Activated CD8-positive, alpha-beta T cell treated with anti-CD3 and anti-CD28 coated beads, Interleukin-2, amount 10 ng/mL, durations not matched to agents 7 days and 5 days (primary cell): ENCODE measurements at regions not wholly inside any gene's neighbourhood (a gene's known extent, or its start where the extent isn't known, plus 50 kb on each side); places are given as distances from the start of the nearest gene placed in this dataset.
"Not testable (repeated sequence)": the region's sequence is repeated elsewhere in the genome, so short reads cannot be mapped to it uniquely, and the experiment has no call there.

Experiments
- ATAC-seq: fragments of 150-1000 bp; cut with Tn5 transposase; one replicate; pipeline ENCODE4 v1.10.0; 2021; ENCODE audit warnings: moderate library complexity
- CTCF ChIA-PET: fragments of 350-600 bp; sonication (Branson Sonifier 250); formaldehyde crosslinking; loops from one replicate; lab custom pipeline; 2021; ENCODE audit warnings: antibody characterized with exemption; lab: Charles Lee
- POLR2A ChIA-PET: fragments of 350-600 bp; sonication (Branson Sonifier 250); formaldehyde crosslinking; loops from one replicate; lab custom pipeline; 2021; ENCODE audit warnings: antibody characterized with exemption; lab: Charles Lee
- DNase-seq: peaks from one replicate; pipeline ENCODE4 v3.0.0-alpha.2; 2020
- H3K27ac Mint-ChIP-seq: one replicate; pipeline ENCODE4 v1.8.0; 2021; ENCODE audit warnings: mild to moderate bottlenecking, mixed read lengths
- H3K27me3 Mint-ChIP-seq: one replicate; pipeline ENCODE4 v1.8.0; 2021; ENCODE audit warnings: low read depth, mixed read lengths
- H3K36me3 Mint-ChIP-seq: one replicate; pipeline ENCODE4 v1.8.0; 2021; ENCODE audit warnings: low read depth, mixed read lengths
- H3K4me1 Mint-ChIP-seq: one replicate; pipeline ENCODE4 v1.8.0; 2021; ENCODE audit warnings: low read depth, mixed read lengths
- H3K4me3 Mint-ChIP-seq: one replicate; pipeline ENCODE4 v1.8.0; 2021; ENCODE audit warnings: mild to moderate bottlenecking, mixed read lengths
- H3K9me3 Mint-ChIP-seq: one replicate; pipeline ENCODE4 v1.8.0; 2022; ENCODE audit warnings: mixed read lengths; ENCODE audit not compliant: insufficient read depth

GRCh38 chr5:120164037-120164436 is 300.1 kb upstream of the PRR16 start:
- peaks cover 3% of the 10 kb centered on the region for H3K9me3 Mint-ChIP-seq
- CTCF ChIA-PET = no interaction called here

GRCh38 chr5:120164986-120165385 is 299.1 kb upstream of the PRR16 start:
- ChIA-PET CTCF (no interaction called here), POLR2A (no interaction called here)
- ATAC-seq = no peak
- DNase-seq = no peak
- Mint-ChIP-seq H3K9me3 (peaks cover 3% of the 10 kb centered on the region), H3K27ac (no peak overlapping the region), H3K4me3 (no peak overlapping the region), H3K27me3 (no peaks in the 10 kb centered on the region), H3K4me1 (no peaks in the 10 kb centered on the region), H3K36me3 (no peaks in the 10 kb centered on the region)

More at GRCh38 chr5:120164037-120164436, 300.1 kb upstream of the PRR16 start:
- Mint-ChIP-seq H3K4me1 (no peaks in the 10 kb centered on the region), H3K27me3 (no peaks in the 10 kb centered on the region), H3K27ac (no peak overlapping the region), H3K4me3 (no peak overlapping the region), H3K36me3 (no peaks in the 10 kb centered on the region)
- no peak for DNase-seq
- POLR2A ChIA-PET = no interaction called here
- no peak for ATAC-seq

- Mint-ChIP-seq H3K4me3 (no peak overlapping the region), H3K4me1 (no peaks in the 10 kb centered on the region), H3K27me3 (no peaks in the 10 kb centered on the region), H3K36me3 (no peaks in the 10 kb centered on the region), H3K27ac (no peak overlapping the region), H3K9me3 (no peaks in the 10 kb centered on the region)
- POLR2A ChIA-PET = no interaction called here
- CTCF ChIA-PET = no interaction called here
- DNase-seq = no peak
- no peak for ATAC-seq
Measured at GRCh38 chr5:120173125-120173524, 291.0 kb upstream of the PRR16 start.

GRCh38 chr5:120174089-120174488 is 290.0 kb upstream of the PRR16 start:
- Mint-ChIP-seq H3K27ac (no peak overlapping the region), H3K36me3 (no peaks in the 10 kb centered on the region), H3K4me1 (no peaks in the 10 kb centered on the region), H3K4me3 (no peak overlapping the region), H3K27me3 (no peaks in the 10 kb centered on the region), H3K9me3 (no peaks in the 10 kb centered on the region)
- CTCF ChIA-PET = no interaction called here
- POLR2A ChIA-PET = no interaction called here
- ATAC-seq = no peak
- no peak for DNase-seq

- ATAC-seq, H3K27me3 Mint-ChIP-seq, POLR2A ChIA-PET, H3K27ac Mint-ChIP-seq, H3K36me3 Mint-ChIP-seq, H3K9me3 Mint-ChIP-seq, H3K4me1 Mint-ChIP-seq, H3K4me3 Mint-ChIP-seq, CTCF ChIA-PET, DNase-seq: not testable (repeated sequence)
Measured at GRCh38 chr5:120181238-120181637, 282.9 kb upstream of the PRR16 start.

GRCh38 chr5:120194650-120195049 is 269.4 kb upstream of the PRR16 start:
- H3K27me3 Mint-ChIP-seq, ATAC-seq, POLR2A ChIA-PET, H3K27ac Mint-ChIP-seq, H3K4me3 Mint-ChIP-seq, CTCF ChIA-PET, H3K4me1 Mint-ChIP-seq, H3K36me3 Mint-ChIP-seq, H3K9me3 Mint-ChIP-seq, DNase-seq: not testable (repeated sequence)

- ATAC-seq (no peak), DNase-seq (no peak)
- ChIA-PET POLR2A (no interaction called here), CTCF (no interaction called here)
- Mint-ChIP-seq H3K27me3 (no peaks in the 10 kb centered on the region), H3K27ac (no peak overlapping the region), H3K4me3 (no peak overlapping the region), H3K9me3 (no peaks in the 10 kb centered on the region), H3K36me3 (no peaks in the 10 kb centered on the region), H3K4me1 (no peaks in the 10 kb centered on the region)
Measured at GRCh38 chr5:120199559-120199958, 264.5 kb upstream of the PRR16 start.

- H3K36me3 Mint-ChIP-seq = no peaks in the 10 kb centered on the region
- no peaks in the 10 kb centered on the region for H3K27me3 Mint-ChIP-seq
- no peak for ATAC-seq
- ChIA-PET POLR2A (no interaction called here), CTCF (no interaction called here)
- no peak overlapping the region for H3K4me3 Mint-ChIP-seq
- no peak for DNase-seq
- H3K27ac Mint-ChIP-seq = no peak overlapping the region
- peaks cover 3% of the 10 kb centered on the region for H3K9me3 Mint-ChIP-seq
- no peaks in the 10 kb centered on the region for H3K4me1 Mint-ChIP-seq
Measured at GRCh38 chr5:120207129-120207528, 257.0 kb upstream of the PRR16 start.

GRCh38 chr5:120217001-120217400 is 247.1 kb upstream of the PRR16 start:
- Mint-ChIP-seq H3K4me1 (no peaks in the 10 kb centered on the region), H3K36me3 (no peaks in the 10 kb centered on the region), H3K4me3 (no peak overlapping the region), H3K9me3 (no peaks in the 10 kb centered on the region), H3K27me3 (no peaks in the 10 kb centered on the region), H3K27ac (no peak overlapping the region)
- DNase-seq (no peak), ATAC-seq (no peak)
- CTCF ChIA-PET = no interaction called here
- POLR2A ChIA-PET = no interaction called here

GRCh38 chr5:120219988-120220387 is 244.1 kb upstream of the PRR16 start:
- H3K4me1 Mint-ChIP-seq = no peaks in the 10 kb centered on the region
- peaks cover 6% of the 10 kb centered on the region for H3K9me3 Mint-ChIP-seq
- no peaks in the 10 kb centered on the region for H3K27me3 Mint-ChIP-seq
- ATAC-seq (no peak), DNase-seq (no peak)
- H3K36me3 Mint-ChIP-seq = no peaks in the 10 kb centered on the region
- ChIA-PET CTCF (no interaction called here), POLR2A (no interaction called here)
- no peak overlapping the region for H3K4me3 Mint-ChIP-seq
- no peak overlapping the region for H3K27ac Mint-ChIP-seq

GRCh38 chr5:120225524-120225923 is 238.6 kb upstream of the PRR16 start:
- no peak overlapping the region for H3K27ac Mint-ChIP-seq
- H3K9me3 Mint-ChIP-seq = peaks cover 6% of the 10 kb centered on the region
- CTCF ChIA-PET = no interaction called here
- POLR2A ChIA-PET = no interaction called here
- no peaks in the 10 kb centered on the region for H3K27me3 Mint-ChIP-seq
- no peaks in the 10 kb centered on the region for H3K36me3 Mint-ChIP-seq
- DNase-seq (no peak), ATAC-seq (no peak)
- no peak overlapping the region for H3K4me3 Mint-ChIP-seq
- H3K4me1 Mint-ChIP-seq = no peaks in the 10 kb centered on the region

GRCh38 chr5:120228262-120229031 is 235.7 kb upstream of the PRR16 start:
- no peak for ATAC-seq
- ChIA-PET POLR2A (no interaction called here), CTCF (no interaction called here)
- peaks cover 3% of the 10 kb centered on the region for H3K9me3 Mint-ChIP-seq
- no peak overlapping the region for H3K4me3 Mint-ChIP-seq
- no peaks in the 10 kb centered on the region for H3K4me1 Mint-ChIP-seq
- H3K27ac Mint-ChIP-seq = no peak overlapping the region
- H3K27me3 Mint-ChIP-seq = no peaks in the 10 kb centered on the region
- H3K36me3 Mint-ChIP-seq = no peaks in the 10 kb centered on the region
- no peak for DNase-seq

- Mint-ChIP-seq H3K27ac (no peak overlapping the region), H3K9me3 (no peaks in the 10 kb centered on the region), H3K4me3 (no peak overlapping the region), H3K27me3 (no peaks in the 10 kb centered on the region), H3K36me3 (no peaks in the 10 kb centered on the region), H3K4me1 (no peaks in the 10 kb centered on the region)
- POLR2A ChIA-PET = no interaction called here
- CTCF ChIA-PET = no interaction called here
- DNase-seq (no peak), ATAC-seq (no peak)
Measured at GRCh38 chr5:120229036-120229435, 235.1 kb upstream of the PRR16 start.
